GOT3 (cell line): ENCODE measurements at regions not wholly inside any gene's neighbourhood (a gene's known extent, or its start where the extent isn't known, plus 50 kb on each side); places are given as distances from the start of the nearest gene placed in this dataset.
"Not testable (repeated sequence)": the region's sequence is repeated elsewhere in the genome, so short reads cannot be mapped to it uniquely, and the experiment has no call there.

Experiments
- DNase-seq: peaks from one replicate; lab custom pipeline; 2025; ENCODE audit warnings: mixed read lengths; lab: John Stamatoyannopoulos, UW

DNA sequence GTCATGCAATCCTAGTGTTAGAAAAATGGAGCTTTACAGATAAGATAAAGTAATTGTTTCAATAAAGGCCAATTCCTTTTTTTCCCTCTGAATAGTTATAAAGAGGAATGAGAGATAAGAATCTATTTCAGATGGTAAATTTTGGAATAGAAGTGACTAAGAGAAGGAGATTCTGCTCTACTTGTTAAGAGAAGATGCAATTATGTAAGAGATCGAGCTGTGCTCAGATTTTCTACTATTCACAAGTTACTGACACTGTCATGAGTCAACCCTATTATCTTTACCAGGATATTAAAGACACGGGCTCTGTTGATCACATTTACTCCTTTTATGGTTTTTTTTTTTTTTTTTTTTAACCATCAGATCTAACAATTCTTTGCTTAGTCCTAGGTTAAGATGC lies 511.3 kb downstream of the ARL4A start:
- no peak for DNase-seq

DNA sequence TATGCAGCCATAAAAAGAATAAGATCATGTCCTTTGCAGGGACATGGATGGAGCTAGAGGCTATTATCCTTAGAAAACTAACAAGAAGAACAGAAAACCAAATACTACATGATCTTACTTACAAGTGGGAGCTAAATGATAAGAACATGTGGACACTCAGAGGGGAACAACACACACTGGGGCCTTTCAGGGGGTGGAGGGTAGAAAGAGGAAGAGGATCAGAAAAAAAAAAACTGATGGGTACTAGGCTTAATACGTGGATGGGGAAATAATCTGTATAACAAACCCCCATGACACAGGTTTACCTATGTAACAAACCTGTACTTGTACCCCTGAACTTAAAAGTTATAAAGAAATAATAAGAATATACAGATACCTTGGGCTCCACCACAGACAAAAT lies 514.2 kb downstream of the ARL4A start:
- no peak for DNase-seq

DNA sequence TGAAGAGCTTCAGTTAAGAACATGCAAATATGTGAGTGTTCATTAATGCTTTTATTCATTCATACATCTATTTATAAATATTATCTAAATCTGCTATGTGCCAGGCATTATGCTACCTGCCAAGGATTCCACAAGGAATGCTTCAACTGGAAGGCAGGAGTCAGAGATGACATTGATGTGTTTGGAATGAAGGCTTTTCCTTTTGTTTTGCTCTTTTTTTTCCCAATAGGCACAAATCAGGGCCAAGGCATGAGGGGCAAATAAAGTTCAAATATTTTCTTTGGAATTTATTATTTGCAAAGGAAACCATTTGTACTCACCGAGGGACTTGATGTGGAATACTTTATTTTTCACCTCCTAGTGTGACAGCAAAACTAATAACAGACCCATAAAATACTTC lies 530.3 kb downstream of the ARL4A start:
- no peak for DNase-seq

DNA sequence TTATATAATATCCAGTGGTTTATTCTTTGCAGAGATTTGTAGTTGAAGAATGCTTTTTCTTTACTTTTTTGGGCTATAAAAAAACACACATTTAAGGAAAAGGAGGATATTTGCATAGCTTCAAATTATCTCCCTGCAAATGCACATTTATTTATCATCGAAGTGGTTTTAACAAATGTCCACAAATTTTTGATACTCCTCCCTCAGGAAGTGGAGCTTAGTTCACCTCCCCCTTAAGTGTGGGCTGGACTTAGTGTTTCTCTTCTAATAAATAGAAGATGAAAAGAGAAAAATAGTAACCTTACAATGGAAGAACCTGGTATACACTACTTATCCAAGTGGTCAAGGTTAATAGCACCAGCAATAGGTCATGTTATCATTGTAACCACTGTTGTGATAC lies 537.6 kb downstream of the ARL4A start:
- no peak for DNase-seq

DNA sequence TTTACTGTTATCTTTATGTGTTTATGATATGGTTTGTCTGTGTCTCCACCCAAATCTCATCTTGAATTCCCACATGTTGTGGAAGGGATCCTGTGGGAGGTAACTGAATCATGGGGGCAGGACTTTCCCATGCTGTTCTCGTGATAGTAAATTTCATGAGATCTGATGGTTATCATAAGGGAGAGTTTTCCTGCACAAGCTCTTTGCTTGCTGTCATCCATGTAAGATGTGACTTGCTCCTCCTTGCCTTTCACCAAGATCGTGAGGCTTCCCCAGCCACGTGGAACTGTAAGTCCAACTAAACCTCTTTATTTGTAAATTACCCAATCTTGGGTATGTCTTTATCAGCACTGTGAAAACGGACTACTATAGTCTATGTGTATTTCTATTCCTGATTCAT lies 539.0 kb downstream of the ARL4A start:
- DNase-seq, result no peak

DNA sequence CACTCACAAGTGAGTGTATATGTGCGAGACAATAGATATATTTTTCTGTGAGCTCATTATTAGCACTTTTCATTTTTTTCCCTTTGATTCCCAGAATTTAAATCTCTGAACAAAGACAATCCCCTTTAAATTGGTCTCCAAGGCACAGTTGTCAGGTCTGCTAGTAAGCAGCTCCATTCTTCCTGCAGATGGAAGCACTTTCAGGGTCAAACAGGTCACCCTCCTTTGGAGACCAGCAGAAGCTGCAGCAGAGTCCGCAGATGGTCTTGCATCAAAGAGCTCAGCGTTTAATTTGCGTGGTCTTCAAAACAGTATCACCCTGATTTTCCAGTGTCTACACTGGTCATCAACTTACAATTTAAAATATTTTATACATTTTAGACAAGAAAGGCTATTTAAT lies 543.8 kb downstream of the ARL4A start:
- no peak for DNase-seq

DNA sequence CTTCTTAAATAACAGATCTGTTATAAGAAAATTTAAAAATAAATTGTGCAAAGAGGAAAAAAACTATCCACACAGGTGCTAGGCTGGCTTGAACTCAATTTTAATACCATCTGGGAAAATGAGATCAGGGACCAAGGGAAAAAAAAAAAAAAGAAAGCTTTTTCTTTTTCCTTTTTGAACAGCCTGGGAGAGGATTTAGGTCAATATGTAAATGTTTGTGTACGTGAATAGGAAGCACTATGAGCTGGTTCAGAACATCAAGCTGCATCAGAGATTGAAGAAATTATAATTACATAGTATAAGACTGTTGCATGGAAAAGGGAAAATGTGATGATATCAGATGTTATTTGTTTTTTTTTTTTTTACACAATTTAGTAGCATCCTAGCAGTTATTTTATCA lies 548.0 kb downstream of the ARL4A start:
- DNase-seq, result no peak

DNA sequence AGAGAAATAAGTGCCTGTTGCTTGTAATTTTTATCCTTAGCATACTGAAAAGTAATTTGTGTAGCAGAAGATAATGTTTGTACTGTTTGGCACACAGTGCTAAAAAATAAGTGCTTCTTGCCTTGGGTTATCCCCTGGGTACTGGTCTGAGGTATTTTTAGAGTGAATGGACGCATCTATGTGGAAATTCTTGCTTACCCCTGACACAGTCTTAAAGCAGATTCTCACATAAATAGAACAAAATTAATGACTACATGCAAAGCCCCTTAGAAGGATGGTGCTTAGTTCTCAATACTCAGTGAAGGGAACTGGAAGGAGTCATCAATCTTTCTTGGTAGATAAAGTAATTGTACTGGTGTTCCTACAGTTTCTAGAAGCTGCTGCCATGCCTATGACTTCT lies 548.6 kb downstream of the ARL4A start:
- no peak for DNase-seq

DNA sequence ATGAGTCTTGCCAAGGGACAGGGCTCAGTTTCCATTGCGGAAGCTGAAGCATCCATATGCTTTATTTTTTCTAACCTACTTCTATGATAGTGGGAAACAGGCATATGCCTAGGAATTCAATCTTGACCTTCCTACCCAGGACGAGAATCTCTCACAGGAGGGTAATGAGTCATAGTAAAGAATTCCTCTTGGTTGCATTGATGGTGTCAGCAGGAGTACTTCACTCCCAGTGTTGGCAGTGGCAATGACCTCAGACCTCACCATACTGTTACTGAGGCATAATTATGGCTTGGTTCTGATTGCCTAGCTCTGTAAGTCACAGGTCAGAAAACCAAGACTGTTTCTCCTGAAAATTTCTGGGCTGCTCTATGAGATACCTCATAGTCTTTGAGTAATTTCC lies 552.9 kb downstream of the ARL4A start:
- no peak for DNase-seq

DNA sequence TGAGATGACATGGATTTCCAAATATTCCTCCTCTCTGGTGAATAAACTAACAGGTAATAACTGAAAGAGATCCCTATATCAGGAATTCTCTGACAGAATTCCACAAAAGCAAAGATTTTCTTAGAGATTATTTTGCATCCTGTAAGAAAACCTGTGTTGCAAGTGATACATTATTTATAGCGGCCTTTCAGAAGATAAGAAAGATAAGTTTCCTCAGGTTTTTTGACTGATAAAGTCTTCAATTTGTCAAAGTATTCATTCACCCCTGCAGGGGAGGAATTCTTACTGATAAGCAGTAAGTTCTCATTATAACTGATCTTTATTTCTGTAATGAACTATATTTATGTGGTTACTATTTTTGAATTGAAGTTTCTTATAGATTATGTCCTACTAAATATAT lies 554.0 kb downstream of the ARL4A start:
- no peak for DNase-seq

DNA sequence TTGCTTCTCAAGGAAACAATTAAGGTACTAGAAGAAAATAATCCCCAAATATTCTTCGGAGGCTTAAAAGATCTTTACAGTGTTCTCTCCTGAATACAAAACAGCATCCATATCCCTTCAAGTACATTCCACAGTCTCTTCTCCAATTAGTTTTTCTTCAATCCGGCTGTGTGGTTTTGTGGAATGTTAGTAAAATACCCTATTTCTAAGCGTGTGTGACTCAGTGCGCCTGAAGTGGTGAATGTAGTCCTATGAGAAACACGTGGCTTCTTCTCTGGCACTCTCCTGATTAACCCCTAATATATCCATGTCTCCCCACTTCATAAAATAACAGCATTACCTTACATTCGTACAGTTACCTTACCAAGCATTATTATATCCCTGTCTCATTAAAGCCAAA lies 570.2 kb downstream of the ARL4A start:
- no peak for DNase-seq

DNA sequence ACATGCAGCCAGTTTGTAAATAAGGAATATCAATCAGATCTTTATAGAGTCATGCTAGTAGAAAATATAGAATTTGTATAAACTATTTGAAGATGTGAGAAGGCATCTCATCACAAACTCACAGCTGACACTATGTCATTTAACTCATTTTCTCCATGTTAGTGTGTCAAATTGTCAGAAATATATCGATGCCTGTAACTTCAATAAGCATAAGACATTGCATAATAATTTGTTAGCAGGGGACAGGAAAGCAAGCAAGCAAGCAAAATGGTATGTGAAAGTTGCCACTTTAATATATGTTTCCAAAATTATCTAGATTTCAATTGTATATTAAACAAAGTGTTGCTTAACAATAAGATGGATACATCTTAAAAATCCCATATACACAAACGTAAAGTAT lies 571.0 kb downstream of the ARL4A start:
- no peak for DNase-seq

DNA sequence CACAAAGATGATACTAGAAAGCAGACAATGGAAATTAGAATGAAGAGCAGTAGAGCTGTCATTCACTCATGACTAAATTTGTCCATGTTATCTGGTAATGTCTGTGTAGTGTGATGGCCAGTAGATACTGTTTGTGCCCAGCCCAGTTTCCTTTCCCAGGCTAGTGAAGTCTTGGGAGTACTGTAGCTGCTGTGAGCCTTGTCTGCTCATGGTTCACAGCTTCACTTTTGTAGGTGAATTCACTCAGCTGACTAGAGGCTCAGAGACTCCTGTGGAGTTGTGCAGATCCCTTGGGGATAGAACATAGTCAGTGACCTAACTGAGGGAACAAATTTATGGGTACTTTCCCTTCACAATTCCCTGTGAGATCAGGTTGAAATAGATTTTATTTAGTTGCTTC lies 572.5 kb downstream of the ARL4A start:
- no peak for DNase-seq

DNA sequence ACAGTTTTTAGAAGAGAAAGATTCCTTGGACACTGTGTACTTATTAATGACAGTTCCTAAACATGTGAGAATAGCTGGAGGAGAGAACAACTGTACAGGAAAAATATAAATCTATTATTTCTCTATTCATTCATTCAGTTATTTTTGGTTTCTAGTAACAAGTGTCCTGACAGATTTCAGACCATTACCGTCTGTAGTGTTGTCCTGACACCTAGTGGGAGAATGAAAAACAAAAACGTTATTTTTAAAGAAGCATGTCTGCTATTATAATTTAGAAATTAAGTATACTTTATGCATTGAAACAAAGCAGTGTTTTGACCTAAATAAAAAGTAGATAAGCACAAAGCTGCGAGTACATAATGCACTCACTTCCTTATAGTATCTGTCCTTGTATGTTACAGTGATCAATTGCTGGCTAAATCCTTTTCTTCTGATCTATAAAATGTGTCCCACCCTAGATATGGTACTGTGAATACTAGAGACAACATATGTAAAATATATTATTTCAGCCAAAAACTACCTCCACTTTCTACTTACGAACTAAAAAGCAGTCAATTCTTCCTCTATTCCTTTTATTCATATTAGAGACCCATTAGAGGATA lies 575.6 kb downstream of the ARL4A start:
- no peak for DNase-seq

DNA sequence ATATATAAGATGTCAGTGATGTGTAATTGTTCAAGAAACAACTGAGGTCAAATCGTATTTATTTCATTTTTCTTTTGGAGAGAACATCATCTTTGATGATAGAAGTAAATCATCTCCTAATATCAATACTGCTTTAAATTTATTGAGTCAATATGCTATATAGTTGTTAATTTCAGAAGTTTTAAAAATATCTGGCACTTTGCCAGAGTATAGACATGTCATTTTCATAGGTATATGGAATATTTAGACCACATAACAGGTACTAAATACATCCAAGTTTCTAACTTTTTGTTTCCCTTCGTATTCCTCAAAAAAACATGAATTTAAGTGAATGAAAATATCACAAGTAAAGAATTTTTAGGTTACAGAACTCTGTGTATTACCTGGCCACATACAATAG lies 577.8 kb downstream of the ARL4A start:
- no peak for DNase-seq

DNA sequence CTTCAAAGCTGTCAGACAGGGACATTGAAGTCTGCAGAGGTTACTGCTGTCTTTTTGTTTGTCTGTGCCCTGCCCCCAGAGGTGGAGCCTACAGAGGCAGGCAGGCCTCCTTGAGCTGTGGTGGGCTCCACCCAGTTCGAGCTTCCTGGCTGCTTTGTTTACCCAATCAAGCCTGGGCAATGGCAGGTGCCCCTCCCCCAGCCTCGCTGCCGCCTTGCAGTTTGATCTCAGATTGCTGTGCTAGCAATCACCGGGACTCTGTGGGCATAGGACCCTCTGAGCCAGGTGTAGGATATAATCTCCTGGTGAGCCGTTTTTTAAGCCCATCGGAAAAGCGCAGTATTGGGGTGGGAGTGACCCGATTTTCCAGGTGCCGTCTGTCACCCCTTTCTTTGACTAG lies 586.8 kb downstream of the ARL4A start:
- not testable (repeated sequence) for DNase-seq

DNA sequence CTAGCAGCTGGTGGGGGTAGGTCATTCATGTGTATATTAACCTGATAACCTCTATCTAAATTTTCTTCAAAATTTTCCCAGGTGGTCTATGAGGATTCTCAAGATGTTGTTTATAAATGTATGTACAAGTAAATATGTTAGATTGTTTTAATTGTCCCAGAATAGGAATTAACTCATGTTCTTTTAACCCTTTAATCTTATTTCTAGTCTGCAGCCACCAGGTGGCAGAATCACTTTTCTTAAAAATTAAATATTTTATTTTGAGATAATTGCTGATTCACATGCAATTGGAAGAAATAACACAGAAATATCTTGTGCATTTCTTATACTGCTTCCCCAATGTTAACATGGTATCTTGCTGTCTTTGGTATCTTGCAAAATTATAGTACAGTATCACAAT lies 589.5 kb downstream of the ARL4A start:
- no peak for DNase-seq

DNA sequence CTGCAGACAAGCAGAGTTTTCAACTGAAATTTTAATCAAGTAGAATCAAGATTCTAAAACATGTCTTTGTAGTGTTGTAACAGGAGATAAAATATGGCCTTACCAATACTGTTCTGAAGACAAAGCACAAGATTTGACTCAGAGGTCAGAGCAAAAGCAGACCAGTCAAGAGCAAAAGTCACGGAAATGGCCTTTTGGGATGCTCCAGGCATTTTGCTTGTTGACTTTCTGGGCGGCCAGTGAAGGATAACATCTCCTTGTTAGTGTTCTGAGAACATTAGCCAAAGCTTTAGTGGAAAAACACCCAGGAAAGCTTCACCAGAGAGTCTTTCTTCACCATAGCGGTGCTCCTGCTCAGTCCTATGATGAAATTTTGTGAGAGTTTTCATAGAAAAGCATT lies 590.6 kb downstream of the ARL4A start:
- no peak for DNase-seq

DNA sequence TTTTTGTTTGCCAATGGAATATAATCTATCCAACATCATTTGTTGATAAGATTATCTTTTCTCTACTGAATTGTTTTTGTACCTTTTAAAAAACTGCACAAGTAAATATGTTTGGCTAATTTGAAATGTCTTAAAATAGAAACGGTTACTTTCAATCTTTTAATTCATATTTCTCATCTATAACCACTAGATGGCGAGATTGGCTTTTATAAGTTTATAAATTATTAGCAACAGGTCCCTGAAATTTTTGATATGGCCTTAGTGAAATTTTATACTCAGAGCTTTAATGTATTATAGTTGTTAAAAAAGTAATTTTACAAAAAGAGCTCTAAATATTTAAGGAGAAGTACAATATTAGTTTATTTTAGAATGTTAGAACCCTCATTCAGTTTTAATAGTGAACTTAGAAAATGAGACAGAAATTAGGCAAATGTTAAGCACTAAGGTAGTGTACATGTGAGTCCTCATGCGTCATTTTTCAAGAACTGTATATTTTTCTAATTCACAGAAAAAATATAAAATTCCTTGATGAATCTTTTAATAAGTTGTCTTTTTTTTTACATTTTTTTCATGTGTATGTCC lies 592.5 kb downstream of the ARL4A start:
- no peak for DNase-seq

DNA sequence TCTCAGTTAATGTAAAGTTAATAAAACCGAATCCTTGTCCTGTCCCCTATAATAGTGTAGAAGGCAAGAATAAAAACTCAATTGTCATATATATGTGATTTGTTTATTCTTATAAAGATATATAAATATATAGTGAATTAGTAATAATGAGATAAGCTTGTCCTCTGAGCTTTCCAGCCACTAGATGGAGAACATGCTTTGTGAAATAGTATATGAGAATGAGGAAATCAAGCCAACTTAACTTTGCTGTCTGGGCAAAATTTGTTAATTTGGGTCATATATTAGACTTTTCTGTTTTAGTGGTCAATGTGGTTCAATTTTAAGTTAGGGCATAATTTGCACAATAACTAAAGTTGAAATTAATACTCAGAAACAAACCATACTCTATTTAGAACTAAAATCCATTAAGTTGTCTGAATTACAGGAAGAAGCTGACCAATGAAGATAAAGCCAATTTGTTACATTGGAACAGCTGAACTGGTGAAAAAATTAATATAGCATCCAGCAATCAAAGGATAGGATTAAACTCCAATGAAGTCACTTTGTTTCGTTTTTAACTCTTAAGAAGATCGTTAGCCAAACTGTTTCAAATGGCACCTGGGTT lies 595.0 kb downstream of the ARL4A start:
- no peak for DNase-seq

DNA sequence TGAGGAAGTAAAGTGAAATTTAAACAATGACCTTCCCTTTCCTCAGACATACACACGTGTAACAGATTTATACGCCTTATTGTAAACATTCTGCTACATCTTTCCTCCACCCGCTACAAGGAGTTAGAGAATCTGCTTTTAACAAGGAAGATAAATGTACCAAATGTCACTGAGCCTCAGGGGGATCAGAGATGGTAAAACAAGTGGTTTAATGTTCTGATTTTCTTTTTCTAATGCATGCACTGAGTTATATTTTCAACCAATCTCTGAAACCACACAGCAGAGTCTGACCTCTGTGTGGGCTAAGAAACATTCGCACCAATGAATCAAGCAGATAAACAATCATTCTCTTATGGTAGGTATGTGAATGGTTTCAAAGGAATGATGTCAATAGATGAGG lies 599.5 kb downstream of the ARL4A start:
- DNase-seq, result no peak

DNA sequence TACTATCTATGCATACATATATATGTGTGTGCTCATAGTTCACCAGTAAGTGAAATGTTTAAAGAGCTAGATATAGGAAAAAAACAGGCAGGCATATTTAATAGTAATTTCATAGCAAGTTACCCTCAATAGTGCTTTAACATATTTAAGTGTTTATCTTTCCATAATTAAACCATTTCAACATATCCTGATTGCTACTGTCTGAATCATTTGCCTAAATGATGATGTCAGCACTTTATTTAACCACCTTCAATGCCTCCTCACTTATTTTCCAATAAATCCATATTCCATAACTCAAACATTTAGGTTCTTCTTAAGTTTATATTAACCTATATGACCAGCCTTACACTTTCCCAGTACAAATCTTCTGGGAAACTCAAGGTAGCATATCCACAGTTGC lies 601.1 kb downstream of the ARL4A start:
- no peak for DNase-seq

DNA sequence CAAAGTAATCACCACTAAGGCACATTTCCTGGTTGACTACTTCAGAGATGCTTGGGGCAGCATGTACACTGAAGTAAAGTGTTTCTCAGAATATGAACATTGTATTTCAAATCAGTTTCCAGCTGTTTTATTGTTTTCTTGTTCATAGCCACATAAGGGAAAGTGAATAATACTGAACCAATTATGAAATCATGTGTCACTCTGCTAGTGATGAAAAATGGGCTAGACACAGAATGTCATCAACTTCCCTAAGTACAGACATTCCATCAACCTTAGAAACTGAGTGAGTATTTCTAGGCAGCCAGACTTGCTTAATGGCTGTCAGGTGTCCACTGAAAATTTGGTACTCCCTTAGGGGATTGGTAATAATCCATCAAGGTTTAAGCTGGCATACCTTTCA lies 603.5 kb downstream of the ARL4A start:
- DNase-seq, result no peak
